Cardiac muscle cell (in vitro differentiated cells and primary cell): ENCODE measurements at regions not wholly inside any gene's neighbourhood (a gene's known extent, or its start where the extent isn't known, plus 50 kb on each side); places are given as distances from the start of the nearest gene placed in this dataset.

ENCODE experiments used
- DNase-seq, 2 donors: peaks; one replicate each; pipeline versions ENCODE4 v3.0.0 to v3.0.0-alpha.2; 2010 to 2017; ENCODE audit warnings: low read depth in 1 of 2, low spot score in 1 of 2
- H3K27ac ChIP-seq: fragments of 200-600 bp; sonication (generic); 2 replicates; pipeline ENCODE4 v1.5.1; 2016
- H3K27me3 ChIP-seq: fragments of 200-600 bp; sonication (generic); 2 replicates; pipeline ENCODE4 v1.6.0; 2016; ENCODE audit warnings: control low read depth
- H3K36me3 ChIP-seq: fragments of 200-600 bp; sonication (generic); 2 replicates; pipeline ENCODE4 v1.5.1; 2016; ENCODE audit warnings: control low read depth
- H3K4me1 ChIP-seq: fragments of 200-600 bp; sonication (generic); 2 replicates; pipeline ENCODE4 v1.8.1; 2017; ENCODE audit warnings: low read depth, mild to moderate bottlenecking, mixed run types
- H3K4me3 ChIP-seq: fragments of 200-600 bp; sonication (generic); 2 replicates; pipeline ENCODE4 v1.5.1; 2016; ENCODE audit warnings: mild to moderate bottlenecking
- H3K9me3 ChIP-seq: fragments of 200-600 bp; sonication (generic); 2 replicates; pipeline ENCODE4 v1.5.1; 2017; ENCODE audit warnings: low read depth, mild to moderate bottlenecking, control low read depth
- CTCF ChIP-seq: IDR thresholded peaks from 2 replicates; pipeline ENCODE4 v1.5.1; 2012; ENCODE audit warnings: low read depth, mild to moderate bottlenecking, low read length

GRCh38 chr3:55197021-55197420 is 269.2 kb upstream of the LRTM1 start:
- Histone ChIP-seq H3K36me3 (no peaks in the 10 kb centered on the region), H3K27me3 (no peaks in the 10 kb centered on the region), H3K27ac (no peak overlapping the region), H3K4me3 (no peak overlapping the region), H3K4me1 (no peaks in the 10 kb centered on the region), H3K9me3 (no peaks in the 10 kb centered on the region)
- DNase-seq, result no peak
- TF ChIP-seq CTCF, result no peak

GRCh38 chr3:55196495-55196894 is 268.6 kb upstream of the LRTM1 start:
- H3K4me3 ChIP-seq, result no peak overlapping the region
- no peak for TF ChIP-seq CTCF
- H3K9me3 ChIP-seq, result no peaks in the 10 kb centered on the region
- no peaks in the 10 kb centered on the region for H3K27me3 ChIP-seq
- H3K36me3 ChIP-seq, result no peaks in the 10 kb centered on the region
- no peak overlapping the region for H3K27ac ChIP-seq
- no peak for DNase-seq
- H3K4me1 ChIP-seq, result no peaks in the 10 kb centered on the region

- H3K27ac ChIP-seq, result no peak overlapping the region
- no peaks in the 10 kb centered on the region for H3K36me3 ChIP-seq
- H3K9me3 ChIP-seq, result no peaks in the 10 kb centered on the region
- no peaks in the 10 kb centered on the region for H3K4me1 ChIP-seq
- no peaks in the 10 kb centered on the region for H3K27me3 ChIP-seq
- no peak overlapping the region for H3K4me3 ChIP-seq
- TF ChIP-seq CTCF, result no peak
- DNase-seq, result no peak
These were observed 266.5 kb upstream of the LRTM1 start for GRCh38 chr3:55194376-55194775.

GRCh38 chr3:55191911-55192775 is 264.3 kb upstream of the LRTM1 start:
- H3K36me3 ChIP-seq, result no peaks in the 10 kb centered on the region

GRCh38 chr3:55190331-55190730 is 262.5 kb upstream of the LRTM1 start:
- H3K36me3 ChIP-seq, result no peaks in the 10 kb centered on the region
- no peaks in the 10 kb centered on the region for H3K9me3 ChIP-seq
- H3K4me1 ChIP-seq, result no peaks in the 10 kb centered on the region
- H3K27me3 ChIP-seq, result no peaks in the 10 kb centered on the region
- no peak overlapping the region for H3K27ac ChIP-seq
- H3K4me3 ChIP-seq, result no peak overlapping the region
- peak in 1 of 2 donors; percentile 57 for DNase-seq
- no peak for TF ChIP-seq CTCF

More at GRCh38 chr3:55191911-55192775, 264.3 kb upstream of the LRTM1 start:
- H3K27ac ChIP-seq, result no peak overlapping the region
- H3K4me3 ChIP-seq, result no peak overlapping the region
- H3K4me1 ChIP-seq, result no peaks in the 10 kb centered on the region
- TF ChIP-seq CTCF, result no peak
- no peaks in the 10 kb centered on the region for H3K27me3 ChIP-seq
- peak in 1 of 2 donors; percentile 68 for DNase-seq
- no peaks in the 10 kb centered on the region for H3K9me3 ChIP-seq
